Skeletal muscle tissue (tissue), 3 donors: ENCODE measurements at regions not wholly inside any gene's neighbourhood (a gene's known extent, or its start where the extent isn't known, plus 50 kb on each side); places are given as distances from the start of the nearest gene placed in this dataset.

Experiments
- H3K27ac ChIP-seq: one replicate; pipeline ENCODE4 v1.7.0; 2013; ENCODE audit warnings: mild to moderate bottlenecking, low read depth, low read length, inconsistent platforms
- H3K27me3 ChIP-seq, 3 donors: one replicate each; pipeline ENCODE4 v1.7.0; 2013; ENCODE audit warnings: low read length in 3 of 3; ENCODE audit not compliant: control insufficient read depth in 3 of 3, insufficient read depth in 3 of 3
- H3K36me3 ChIP-seq, 3 donors: one replicate each; pipeline ENCODE4 v1.7.0; 2013; ENCODE audit warnings: low read length in 3 of 3; ENCODE audit not compliant: control insufficient read depth in 3 of 3, insufficient read depth in 3 of 3
- H3K4me1 ChIP-seq, 3 donors: one replicate each; pipeline ENCODE4 v1.7.0; 2013; ENCODE audit warnings: low read length in 3 of 3, mild to moderate bottlenecking in 3 of 3; ENCODE audit not compliant: control insufficient read depth in 3 of 3, insufficient read depth in 3 of 3
- H3K4me3 ChIP-seq, 3 donors: one replicate each; pipeline ENCODE4 v1.7.0; 2013; ENCODE audit warnings: low read length in 3 of 3
- H3K9ac ChIP-seq, 3 donors: one replicate each; pipeline ENCODE4 v1.7.0; 2013; ENCODE audit warnings: low read length in 3 of 3, mild to moderate bottlenecking in 3 of 3, moderate library complexity in 2 of 3, low read depth in 1 of 3
- H3K9me3 ChIP-seq, 3 donors: one replicate each; pipeline ENCODE4 v1.7.0; 2013; ENCODE audit warnings: low read length in 3 of 3; ENCODE audit not compliant: control insufficient read depth in 3 of 3
- donor health status: Osteomylitis.

- Histone ChIP-seq H3K27ac (no peak overlapping the region), H3K27me3 (peaks cover 0 to 2% (median 0%) of the 10 kb centered on the region in 3 donors), H3K9me3 (peaks cover 0 to 3% (median 0%) of the 10 kb centered on the region in 3 donors), H3K36me3 (no peaks in the 10 kb centered on the region), H3K9ac (no peak overlapping the region), H3K4me3 (no peak overlapping the region), H3K4me1 (no peaks in the 10 kb centered on the region)
Observed at GRCh38 chr13:112188298-112188610, 121.3 kb downstream of the SOX1 start.

GRCh38 chr13:112193463-112194166 lies 126.7 kb downstream of the SOX1 start:
- Histone ChIP-seq H3K36me3 (no peaks in the 10 kb centered on the region), H3K4me1 (no peaks in the 10 kb centered on the region), H3K27ac (no peak overlapping the region), H3K4me3 (no peak overlapping the region), H3K27me3 (peaks cover 0 to 2% (median 0%) of the 10 kb centered on the region in 3 donors), H3K9ac (no peak overlapping the region), H3K9me3 (peaks cover 0 to 3% (median 0%) of the 10 kb centered on the region in 3 donors)

- Histone ChIP-seq H3K4me1 (no peaks in the 10 kb centered on the region), H3K36me3 (no peaks in the 10 kb centered on the region), H3K27ac (no peak overlapping the region), H3K4me3 (no peak overlapping the region), H3K27me3 (peaks cover 0 to 2% (median 0%) of the 10 kb centered on the region in 3 donors), H3K9me3 (peaks cover 0 to 3% (median 0%) of the 10 kb centered on the region in 3 donors), H3K9ac (no peak overlapping the region)
Observed at GRCh38 chr13:112194167-112194530, 127.2 kb downstream of the SOX1 start.

GRCh38 chr13:112194579-112194978 lies 127.6 kb downstream of the SOX1 start:
- Histone ChIP-seq H3K27ac (no peak overlapping the region), H3K9ac (no peak overlapping the region), H3K36me3 (no peaks in the 10 kb centered on the region), H3K4me3 (no peak overlapping the region), H3K9me3 (peaks cover 0 to 3% (median 0%) of the 10 kb centered on the region in 3 donors), H3K4me1 (no peaks in the 10 kb centered on the region), H3K27me3 (peaks cover 0 to 2% (median 0%) of the 10 kb centered on the region in 3 donors)

- no peak overlapping the region for H3K9ac ChIP-seq
- no peak overlapping the region for H3K4me3 ChIP-seq
- H3K9me3 ChIP-seq = peaks cover 0 to 2% (median 0%) of the 10 kb centered on the region in 3 donors
- H3K36me3 ChIP-seq = no peaks in the 10 kb centered on the region
- H3K27ac ChIP-seq = no peak overlapping the region
- H3K27me3 ChIP-seq = peaks cover 10 to 21% (median 10%) of the 10 kb centered on the region in 3 donors
- H3K4me1 ChIP-seq = no peaks in the 10 kb centered on the region
Observed at GRCh38 chr13:112198396-112199010, 131.6 kb downstream of the SOX1 start.

GRCh38 chr13:112200200-112200599 lies 133.3 kb downstream of the SOX1 start:
- peaks cover 16 to 37% (median 22%) of the 10 kb centered on the region in 3 donors for H3K27me3 ChIP-seq
- no peak overlapping the region for H3K9ac ChIP-seq
- no peaks in the 10 kb centered on the region for H3K36me3 ChIP-seq
- H3K9me3 ChIP-seq = peaks cover 0 to 2% (median 0%) of the 10 kb centered on the region in 3 donors
- no peak overlapping the region for H3K27ac ChIP-seq
- H3K4me1 ChIP-seq = peaks cover 0 to 3% (median 2%) of the 10 kb centered on the region in 3 donors
- no peak overlapping the region for H3K4me3 ChIP-seq

- Histone ChIP-seq H3K27ac (no peak overlapping the region), H3K4me3 (no peak overlapping the region), H3K36me3 (no peaks in the 10 kb centered on the region), H3K9ac (no peak overlapping the region), H3K27me3 (peaks cover 16 to 49% (median 25%) of the 10 kb centered on the region in 3 donors), H3K4me1 (peaks cover 0 to 3% (median 2%) of the 10 kb centered on the region in 3 donors), H3K9me3 (peaks cover 0 to 2% (median 0%) of the 10 kb centered on the region in 3 donors)
Observed at GRCh38 chr13:112202266-112202665, 135.3 kb downstream of the SOX1 start.

- Histone ChIP-seq H3K27me3 (peaks cover 16 to 54% (median 23%) of the 10 kb centered on the region in 3 donors), H3K4me3 (no peak overlapping the region), H3K36me3 (no peaks in the 10 kb centered on the region), H3K4me1 (peaks cover 0 to 3% (median 2%) of the 10 kb centered on the region in 3 donors), H3K9ac (no peak overlapping the region), H3K9me3 (peaks cover 0 to 2% (median 0%) of the 10 kb centered on the region in 3 donors), H3K27ac (no peak overlapping the region)
Observed at GRCh38 chr13:112202966-112203365, 136.0 kb downstream of the SOX1 start.

- Histone ChIP-seq H3K4me3 (no peak overlapping the region), H3K4me1 (peaks cover 0 to 3% (median 2%) of the 10 kb centered on the region in 3 donors), H3K27ac (no peak overlapping the region), H3K36me3 (no peaks in the 10 kb centered on the region), H3K9ac (no peak overlapping the region), H3K27me3 (peaks cover 16 to 58% (median 23%) of the 10 kb centered on the region in 3 donors), H3K9me3 (peaks cover 0 to 2% (median 0%) of the 10 kb centered on the region in 3 donors)
Observed at GRCh38 chr13:112203614-112204013, 136.7 kb downstream of the SOX1 start.
